NCI-H446 (cell line): ENCODE measurements at regions not wholly inside any gene's neighbourhood (a gene's known extent, or its start where the extent isn't known, plus 50 kb on each side); places are given as distances from the start of the nearest gene placed in this dataset.
"Not testable (repeated sequence)": the region's sequence is repeated elsewhere in the genome, so short reads cannot be mapped to it uniquely, and the experiment has no call there.

Experiments
- DNase-seq, 2 experiments: peaks; one replicate each; lab custom pipeline; 2025; lab: John Stamatoyannopoulos, UW

GRCh38 chr14:21910260-21910659 lies 236.6 kb upstream of the OR4E1 start:
- DNase-seq, result no peak

GRCh38 chr14:21902561-21903181 lies 229.1 kb upstream of the OR4E1 start:
- DNase-seq, result no peak

GRCh38 chr14:21894898-21895194 lies 221.2 kb upstream of the OR4E1 start:
- DNase-seq, result not testable (repeated sequence)

GRCh38 chr14:21894003-21894897 lies 220.6 kb upstream of the OR4E1 start:
- DNase-seq, result no peak

DNA sequence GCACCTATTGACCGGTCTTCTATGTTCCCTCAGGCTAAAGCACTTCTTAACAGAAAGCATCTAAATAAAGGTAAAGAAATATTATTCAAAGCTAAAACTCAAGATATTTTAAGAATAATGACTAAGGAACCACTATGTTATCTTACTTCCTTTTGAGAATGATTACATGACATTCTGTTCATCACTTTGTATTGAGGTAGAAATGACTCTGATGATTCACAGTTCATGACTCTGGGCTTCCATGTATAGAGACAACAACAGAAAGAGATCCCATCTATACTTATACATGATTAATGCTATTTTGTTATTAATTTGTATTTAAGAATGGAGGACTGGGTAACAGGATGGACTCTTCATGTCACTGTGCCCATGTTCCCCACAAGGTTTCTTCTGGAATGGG lies 218.3 kb upstream of the OR4E1 start:
- DNase-seq, result no peak

GRCh38 chr14:21884995-21885394 lies 211.4 kb upstream of the OR4E1 start:
- DNase-seq, result no peak

GRCh38 chr14:21882226-21882625 lies 208.6 kb upstream of the OR4E1 start:
- no peak for DNase-seq

DNA sequence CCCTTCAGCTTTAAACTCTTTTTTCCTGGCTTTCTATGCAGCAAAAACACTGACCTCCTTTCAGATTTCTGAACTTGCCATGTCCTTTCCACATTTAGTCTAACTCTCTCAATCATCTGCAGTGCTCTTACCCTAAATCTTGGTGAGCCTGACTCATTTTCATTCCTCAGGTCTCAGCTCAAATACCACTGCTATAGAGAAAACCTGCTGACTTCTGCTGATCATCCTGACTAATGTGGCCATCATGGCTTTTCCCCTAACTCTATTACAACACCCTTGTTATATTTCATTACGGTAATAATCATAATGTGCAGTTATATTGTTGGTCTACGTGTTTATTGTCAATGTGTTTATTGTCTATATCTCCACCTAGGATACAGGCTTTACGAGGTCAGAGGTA lies 207.3 kb upstream of the OR4E1 start:
- DNase-seq, result no peak

- DNase-seq, result no peak
Observed at GRCh38 chr14:21875791-21876190, 202.2 kb upstream of the OR4E1 start.

DNA sequence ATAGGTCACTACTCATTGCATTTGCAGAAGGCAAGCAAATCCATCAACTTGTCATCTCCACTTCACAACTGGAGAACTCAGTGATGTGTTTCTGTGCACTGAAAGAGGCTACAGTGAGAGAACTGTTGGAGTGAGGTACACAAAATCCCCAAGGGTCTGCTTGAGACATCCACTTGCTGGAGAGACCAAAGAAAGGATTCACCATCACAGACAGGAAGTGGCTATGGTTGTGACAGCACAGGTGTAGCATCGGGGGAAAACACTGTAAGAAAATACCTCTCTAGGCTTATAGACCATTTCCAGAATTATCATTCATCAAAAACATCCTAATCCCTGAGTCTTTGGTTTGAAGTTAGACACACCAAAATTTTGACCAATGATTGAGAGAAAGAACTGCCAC lies 201.3 kb upstream of the OR4E1 start:
- no peak for DNase-seq

GRCh38 chr14:21874167-21874566 lies 200.5 kb upstream of the OR4E1 start:
- DNase-seq, result no peak

- peak in 1 of 2 experiments; percentile 44 for DNase-seq
Observed at GRCh38 chr14:21868442-21869046, 194.9 kb upstream of the OR4E1 start.

DNA sequence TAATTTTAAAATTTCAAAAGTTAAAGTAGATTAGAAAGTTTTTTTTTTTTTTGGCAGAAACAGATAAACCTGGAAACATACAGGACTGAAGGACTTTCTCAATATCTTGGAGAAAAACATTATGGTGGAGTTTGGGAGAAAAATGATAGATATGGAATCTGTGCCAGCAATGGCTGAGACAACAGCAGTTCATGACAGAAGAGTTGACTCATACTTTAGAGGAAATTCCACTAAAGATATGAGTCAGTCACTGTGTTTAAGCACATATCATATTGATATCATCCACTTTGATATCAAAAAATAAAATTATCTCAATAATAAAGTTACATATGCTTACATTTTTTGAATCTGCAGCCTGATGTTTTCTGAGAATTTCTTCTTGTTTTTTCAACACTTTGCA lies 193.9 kb upstream of the OR4E1 start:
- DNase-seq, result no peak

GRCh38 chr14:21866479-21866878 lies 192.9 kb upstream of the OR4E1 start:
- DNase-seq, result no peak

DNA sequence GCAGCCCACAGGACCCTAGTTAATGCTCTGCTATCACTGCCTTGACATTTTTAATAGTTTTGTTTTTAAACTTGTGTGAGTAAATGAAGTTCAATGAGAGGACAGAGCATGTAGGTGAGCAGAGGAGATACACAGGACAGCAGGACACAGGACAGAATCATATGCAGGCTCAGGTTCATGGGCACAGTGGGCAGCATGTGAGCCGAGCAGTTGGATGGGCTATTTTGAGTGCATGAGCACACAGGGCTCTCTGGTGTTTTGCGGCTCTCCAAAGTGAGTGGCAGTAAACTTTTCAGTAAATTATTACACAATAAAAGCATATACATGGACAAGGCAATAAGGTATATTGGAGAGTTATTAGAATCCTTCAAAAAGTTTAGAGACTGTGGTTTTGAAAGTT lies 189.7 kb upstream of the OR4E1 start:
- no peak for DNase-seq

DNA sequence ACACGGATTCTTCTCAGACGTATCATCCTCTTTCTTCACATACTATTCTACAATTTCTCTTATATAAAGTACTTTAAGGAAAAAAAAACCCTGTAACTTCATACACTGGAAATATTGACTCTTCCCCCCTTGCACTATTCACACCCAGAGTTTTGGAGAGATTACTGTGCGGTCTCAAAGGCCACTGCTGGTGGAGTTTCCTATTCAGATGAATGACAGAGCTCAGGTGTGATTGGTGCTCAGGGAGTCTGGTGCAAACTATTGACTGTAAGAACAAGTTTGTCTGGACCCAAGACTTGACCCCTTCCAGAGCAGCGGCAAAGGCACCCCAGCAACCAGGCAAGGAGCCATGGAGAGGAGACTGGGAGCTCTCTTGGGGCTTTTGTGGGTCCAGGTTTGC lies 187.5 kb upstream of the OR4E1 start:
- no peak for DNase-seq

GRCh38 chr14:21860172-21860571 lies 186.6 kb upstream of the OR4E1 start:
- DNase-seq, result no peak

- DNase-seq, result no peak
Observed at GRCh38 chr14:21852775-21853174, 179.2 kb upstream of the OR4E1 start.

GRCh38 chr14:21852061-21852664 lies 178.5 kb upstream of the OR4E1 start:
- peak in 1 of 2 experiments; percentile 29 for DNase-seq

- DNase-seq, result not testable (repeated sequence)
Observed at GRCh38 chr14:21846902-21847301, 173.3 kb upstream of the OR4E1 start.

DNA sequence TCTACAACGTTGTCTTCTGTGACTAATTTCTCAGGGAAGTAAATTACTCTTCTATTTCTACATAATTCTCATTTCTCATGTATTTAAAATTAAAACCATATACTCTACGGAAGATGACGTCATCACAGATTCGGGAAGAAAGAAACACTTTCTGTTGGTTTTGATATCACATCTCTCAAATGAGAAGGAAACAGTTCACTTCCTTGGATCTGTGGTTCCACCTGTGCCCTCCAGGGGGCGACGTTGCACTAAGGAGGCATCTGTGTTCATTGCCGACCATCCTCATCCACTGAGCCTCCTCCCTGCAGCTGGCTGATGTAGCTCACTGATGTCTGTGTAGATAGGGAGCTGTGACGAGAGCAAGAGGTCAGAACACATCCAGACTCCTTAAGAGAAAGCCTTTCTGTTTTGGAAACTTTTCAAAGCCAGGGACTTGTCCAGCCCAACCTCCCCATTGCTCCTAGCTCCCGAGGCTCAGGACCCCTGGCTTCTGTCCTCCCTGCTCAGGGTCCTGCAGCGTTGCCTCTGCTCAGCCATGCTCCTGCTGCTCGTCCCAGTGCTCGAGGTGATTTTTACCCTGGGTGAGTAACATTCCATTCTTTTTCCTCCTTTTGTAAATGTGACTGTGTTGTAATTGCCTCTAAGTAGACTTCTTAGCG lies 172.7 kb upstream of the OR4E1 start:
- DNase-seq, result peak; percentile 2 to 37

DNA sequence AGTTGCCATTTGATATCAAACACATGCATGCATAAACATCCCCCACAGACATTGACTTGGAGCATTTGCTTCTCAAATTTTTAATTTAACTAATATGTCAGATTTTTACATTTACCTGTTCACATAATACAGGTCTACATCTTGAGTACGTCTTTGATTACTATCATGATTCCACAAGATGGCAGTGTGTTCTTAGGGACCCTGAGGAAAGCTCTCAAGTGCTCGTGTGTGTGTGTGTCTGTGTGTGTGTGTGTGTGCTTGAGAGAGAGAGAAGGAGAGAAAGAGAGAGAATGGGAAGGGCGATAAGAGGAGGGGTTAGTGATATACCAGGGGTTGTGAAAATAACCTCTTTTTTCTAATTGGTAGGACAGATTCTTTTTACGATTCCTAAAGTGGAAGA lies 167.1 kb upstream of the OR4E1 start:
- no peak for DNase-seq
